AML-193 (cell line): ENCODE measurements at regions not wholly inside any gene's neighbourhood (a gene's known extent, or its start where the extent isn't known, plus 50 kb on each side); places are given as distances from the start of the nearest gene placed in this dataset.
"Not testable (repeated sequence)": the region's sequence is repeated elsewhere in the genome, so short reads cannot be mapped to it uniquely, and the experiment has no call there.

Source experiments
- DNase-seq, 2 experiments: peaks; one replicate each; lab custom pipeline; 2025; lab: John Stamatoyannopoulos, UW

DNA sequence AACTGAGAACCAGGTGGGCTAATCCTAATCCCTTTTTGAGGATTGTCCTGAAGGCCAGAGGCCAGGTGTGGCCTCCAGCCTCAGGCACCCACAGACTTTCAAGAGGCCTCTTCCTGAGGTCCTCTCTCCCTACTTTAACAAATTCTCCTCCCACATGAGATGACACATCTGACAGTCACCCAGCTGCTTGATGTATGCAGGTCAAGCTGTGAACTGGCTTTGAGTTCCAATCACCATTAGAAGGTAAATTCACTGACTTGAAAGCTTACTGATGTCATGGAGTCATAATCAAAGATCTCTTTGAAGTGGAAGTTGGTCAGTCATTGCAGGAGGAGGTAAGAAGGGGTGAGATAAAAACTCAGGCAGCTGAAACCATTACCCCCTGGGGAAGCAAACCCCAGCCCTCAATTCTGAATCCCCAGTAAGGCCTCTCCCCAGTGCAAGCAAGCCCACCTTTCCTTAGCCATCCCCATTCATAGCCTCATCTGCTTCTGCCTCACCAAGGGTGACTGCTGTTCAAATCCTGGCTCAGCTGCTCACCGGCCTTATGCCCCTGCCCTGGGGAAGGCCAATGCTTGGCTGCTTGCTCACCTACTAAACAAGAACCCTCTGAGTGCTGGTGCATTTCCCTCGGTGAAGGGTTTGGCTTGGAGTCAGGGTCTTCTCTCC lies 196.3 kb downstream of the BCL2L11 start:
- not testable (repeated sequence) for DNase-seq

DNA sequence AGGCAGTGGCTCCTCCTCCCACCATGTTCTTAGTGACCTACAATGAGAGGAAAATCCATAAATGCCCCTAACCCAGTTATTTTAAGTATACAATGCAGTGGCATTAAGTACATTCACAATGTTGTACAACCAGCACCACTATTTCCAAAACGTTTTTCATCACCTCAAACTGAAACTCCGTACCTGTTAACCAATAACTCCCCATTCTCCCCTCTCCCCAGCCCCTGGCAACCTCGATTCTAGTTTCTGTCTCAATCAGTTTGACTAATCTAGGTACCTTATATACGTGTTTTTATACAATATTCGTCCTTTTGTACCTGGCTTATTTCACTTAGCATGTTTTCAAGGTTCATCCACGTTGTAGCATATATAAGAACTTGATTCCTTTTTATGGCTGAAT lies 198.8 kb downstream of the BCL2L11 start:
- DNase-seq: not testable (repeated sequence)

DNA sequence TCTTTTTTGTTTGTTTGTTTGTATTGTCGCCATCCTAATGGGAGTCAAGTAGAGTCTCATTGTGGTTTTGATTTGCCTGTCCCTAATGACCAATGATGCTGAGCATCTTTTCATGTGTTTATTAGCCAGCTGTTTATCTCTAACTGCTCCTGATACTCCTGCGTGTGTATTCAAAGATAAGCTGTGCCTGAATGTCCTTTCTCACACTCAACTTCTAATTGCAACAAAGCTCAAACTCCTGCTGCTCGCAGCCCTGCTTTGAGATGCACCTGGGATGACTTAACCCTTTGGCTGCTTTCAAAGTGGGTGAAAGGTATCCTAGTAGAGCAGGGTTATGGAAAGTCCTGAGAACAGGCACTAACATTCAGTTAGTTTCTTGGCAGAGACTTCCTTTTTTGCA lies 199.6 kb downstream of the BCL2L11 start:
- not testable (repeated sequence) for DNase-seq

DNA sequence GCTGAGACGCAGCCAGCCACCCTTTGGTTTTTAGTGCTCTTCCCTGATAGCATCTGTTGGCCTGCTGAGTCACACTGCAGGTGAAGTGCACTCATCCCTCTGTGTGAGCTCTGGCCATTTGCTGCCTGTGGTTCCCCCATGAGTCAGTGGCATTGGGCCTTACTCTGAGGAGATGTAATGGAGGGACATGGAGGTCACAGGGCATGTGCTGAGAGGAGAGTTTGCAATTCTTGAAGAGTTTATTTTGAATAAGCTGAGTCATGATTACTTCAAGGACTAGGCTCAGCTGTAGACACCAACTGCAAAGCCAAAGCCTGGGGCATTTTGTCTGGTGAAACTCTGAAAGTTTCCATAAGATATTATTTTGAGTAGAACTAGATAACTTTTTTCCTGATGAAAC lies 200.3 kb downstream of the BCL2L11 start:
- not testable (repeated sequence) for DNase-seq

DNA sequence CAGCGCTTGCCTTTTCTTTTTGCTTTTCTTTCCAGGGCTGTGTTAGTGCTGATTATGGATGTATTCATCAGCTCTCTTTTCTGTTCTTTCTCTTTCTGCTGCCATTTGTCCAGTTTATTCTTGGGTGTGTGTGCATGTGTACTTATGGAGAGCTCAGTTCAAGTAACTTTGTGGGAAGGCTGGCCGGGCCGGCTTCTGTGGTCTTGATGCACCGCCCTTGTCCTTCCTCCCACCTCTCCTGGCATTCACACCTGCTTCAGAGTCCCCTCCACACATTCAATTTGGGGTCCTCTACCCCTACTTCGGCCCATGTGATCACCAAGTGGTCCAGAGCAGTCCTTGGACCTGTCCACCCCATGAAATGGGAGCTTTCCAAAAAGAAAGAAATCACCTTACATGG lies 202.7 kb downstream of the BCL2L11 start:
- not testable (repeated sequence) for DNase-seq

DNA sequence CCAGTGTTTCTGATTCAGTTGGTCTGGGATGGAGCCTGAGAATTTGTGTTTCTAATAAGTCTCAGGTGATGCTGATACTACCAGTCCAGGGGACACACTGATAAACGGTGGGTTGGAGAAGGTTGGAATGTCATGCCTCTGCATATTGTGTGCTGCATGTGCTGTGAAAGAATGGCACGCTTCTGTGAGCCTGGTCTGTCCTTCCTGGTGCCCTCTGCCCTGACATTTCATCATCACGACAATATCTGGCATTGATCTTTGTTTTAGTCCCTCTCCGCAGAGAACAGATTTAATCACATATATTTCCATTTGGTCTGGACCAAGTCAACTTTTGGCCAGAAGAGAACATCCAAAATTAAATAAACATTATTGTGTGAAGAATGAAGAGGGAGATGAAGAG lies 207.0 kb downstream of the BCL2L11 start:
- DNase-seq: not testable (repeated sequence)

DNA sequence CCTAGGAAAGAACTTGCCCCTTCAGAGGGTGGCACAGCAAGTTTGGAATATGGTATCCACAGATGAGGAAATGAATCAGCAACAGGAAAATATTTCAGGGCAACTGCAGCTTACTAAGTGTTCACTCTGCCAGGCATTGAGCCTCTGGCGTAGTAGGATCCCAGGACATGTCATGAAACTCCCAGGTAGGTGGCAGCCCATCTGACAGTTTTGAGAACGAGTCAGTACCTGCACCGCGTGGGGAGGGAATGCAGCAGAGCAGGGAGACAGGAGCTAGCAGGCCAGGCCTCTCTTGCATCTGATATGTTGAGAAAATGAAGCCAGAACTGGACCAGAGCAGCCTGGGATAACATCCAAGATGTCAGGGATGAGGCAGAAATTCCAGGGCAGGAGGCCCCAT lies 208.6 kb downstream of the BCL2L11 start:
- DNase-seq: not testable (repeated sequence)

DNA sequence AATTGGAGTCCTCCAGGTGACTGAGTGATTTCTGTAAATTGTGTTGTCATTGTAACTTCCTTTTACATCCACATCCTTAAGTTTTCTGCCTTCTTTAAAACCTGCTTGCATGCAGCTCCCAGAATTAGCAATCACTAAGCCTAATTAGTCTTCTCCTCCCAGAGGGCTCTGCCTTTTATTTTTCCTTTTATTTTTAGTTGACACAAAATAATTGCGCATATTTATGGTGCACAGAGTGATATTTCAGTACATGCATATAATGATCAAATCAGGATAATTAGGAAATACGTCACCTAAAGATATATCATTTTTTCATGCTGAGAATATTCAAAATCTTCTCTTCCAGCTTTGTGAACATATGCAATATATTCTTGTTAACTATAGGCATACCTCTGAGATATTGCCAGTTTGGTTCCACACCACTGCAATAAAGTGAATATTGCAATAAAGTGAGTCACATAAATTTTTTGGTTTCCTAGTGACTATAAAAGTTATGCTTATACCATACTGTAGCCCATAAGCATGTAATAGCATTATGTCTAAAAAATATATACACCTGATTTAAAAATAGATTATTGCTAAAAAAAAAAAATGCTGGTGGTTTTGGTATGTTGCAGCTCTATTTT lies 210.5 kb downstream of the BCL2L11 start:
- not testable (repeated sequence) for DNase-seq

DNA sequence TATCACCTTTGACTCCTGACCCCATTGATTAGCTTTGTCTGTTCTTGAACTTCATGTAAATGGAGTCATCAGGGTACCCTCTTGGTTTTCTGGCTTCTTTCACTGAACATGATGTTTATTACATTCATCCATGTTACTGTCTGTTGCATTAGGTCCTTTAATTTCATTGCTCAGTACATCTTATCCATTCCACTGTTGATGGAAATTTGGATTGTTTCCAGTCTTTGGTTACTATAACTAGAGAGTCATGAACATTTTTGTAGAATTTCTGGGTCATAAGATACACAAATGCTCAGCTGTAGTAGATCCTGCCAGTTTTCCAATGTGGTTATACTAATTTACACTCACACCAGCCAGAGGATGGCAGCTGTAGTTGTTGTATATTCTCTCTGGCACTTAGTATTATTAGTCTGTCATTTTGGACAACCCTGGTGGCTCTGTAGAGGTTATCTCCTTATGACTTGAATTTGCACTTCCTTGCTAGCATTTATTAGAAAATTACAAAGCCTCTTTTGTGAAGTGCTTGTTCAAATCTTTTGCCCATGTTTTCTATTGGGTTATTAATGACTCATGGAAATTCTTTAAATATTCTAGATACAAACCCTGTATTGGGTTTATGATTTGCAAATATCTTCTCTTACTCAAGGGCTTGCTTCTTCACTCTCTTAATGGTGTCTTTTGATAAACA lies 214.7 kb downstream of the BCL2L11 start:
- DNase-seq: not testable (repeated sequence)

DNA sequence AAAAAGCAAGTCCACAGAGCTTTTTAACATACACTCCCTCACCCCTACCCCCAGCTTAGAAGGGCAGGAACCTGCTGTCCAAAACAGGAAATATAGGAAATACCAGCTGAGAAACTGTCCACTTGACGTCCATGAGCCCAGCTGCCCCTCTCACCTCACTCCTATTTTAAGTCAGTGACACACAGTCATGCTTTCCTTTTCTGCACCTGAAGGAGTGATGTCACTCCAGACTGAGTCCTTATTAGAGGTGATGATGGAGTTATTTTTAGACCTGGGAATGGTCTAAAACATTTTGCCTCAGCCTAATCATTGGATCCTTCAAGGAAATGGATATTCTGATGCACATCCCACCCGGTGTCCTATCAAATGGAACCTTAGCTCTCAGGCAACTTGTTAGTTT lies 217.8 kb downstream of the BCL2L11 start:
- DNase-seq: not testable (repeated sequence)

DNA sequence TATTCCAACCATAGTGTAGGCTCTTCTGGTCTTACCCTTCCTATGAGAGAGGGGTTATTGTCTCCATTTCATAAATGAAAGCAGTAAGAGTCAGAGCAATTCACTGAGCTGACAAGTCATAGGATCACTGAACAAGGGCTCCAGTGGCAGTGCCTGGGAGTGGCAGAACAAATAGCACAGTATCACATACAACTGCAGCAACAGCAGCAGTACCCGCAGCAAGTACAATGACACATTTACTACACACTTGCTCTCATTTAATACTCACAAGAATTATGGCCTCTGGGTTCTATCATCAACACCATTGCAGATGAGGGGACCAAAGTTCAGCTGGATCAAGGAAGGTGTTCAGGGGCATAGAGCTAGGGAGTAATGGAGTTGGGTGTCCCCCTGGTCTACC lies 218.8 kb downstream of the BCL2L11 start:
- DNase-seq: not testable (repeated sequence)

DNA sequence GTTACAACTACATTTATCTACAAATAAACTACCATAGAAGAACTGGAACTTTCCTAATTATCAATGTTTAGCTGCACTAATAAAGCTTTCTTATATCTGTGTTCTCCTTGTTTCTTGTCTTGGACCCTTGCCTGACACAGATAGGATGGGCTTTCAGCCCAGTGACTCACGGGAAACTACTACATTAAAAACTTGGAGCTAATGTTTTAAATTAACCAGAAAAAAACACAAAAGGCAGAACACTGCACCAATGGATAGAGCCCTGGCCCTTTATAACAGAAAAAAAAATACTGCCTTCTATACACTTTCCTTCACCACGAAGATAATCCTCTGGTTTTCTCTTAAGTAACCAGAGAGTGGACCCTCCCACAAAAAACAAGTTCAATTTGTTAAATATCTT lies 223.9 kb downstream of the BCL2L11 start:
- not testable (repeated sequence) for DNase-seq

DNA sequence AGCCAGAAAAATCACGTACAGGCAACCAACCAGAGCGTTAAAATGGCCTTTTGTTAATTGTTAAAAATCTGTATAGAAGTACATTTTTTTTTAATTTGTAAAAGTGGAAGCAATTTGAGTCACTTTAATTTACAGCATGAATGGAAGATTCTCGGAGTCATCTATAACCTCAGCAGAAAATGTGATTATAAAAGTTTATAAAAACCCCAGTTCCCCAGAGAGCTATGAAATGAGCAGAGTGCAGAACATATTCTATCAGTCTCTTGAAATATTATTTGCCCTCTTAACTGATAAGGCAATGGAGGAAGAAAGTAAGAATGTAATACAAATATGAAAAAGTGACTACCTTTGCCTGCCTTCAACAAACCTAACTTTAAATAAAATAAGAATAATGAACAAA lies 224.7 kb downstream of the BCL2L11 start:
- DNase-seq: not testable (repeated sequence)

DNA sequence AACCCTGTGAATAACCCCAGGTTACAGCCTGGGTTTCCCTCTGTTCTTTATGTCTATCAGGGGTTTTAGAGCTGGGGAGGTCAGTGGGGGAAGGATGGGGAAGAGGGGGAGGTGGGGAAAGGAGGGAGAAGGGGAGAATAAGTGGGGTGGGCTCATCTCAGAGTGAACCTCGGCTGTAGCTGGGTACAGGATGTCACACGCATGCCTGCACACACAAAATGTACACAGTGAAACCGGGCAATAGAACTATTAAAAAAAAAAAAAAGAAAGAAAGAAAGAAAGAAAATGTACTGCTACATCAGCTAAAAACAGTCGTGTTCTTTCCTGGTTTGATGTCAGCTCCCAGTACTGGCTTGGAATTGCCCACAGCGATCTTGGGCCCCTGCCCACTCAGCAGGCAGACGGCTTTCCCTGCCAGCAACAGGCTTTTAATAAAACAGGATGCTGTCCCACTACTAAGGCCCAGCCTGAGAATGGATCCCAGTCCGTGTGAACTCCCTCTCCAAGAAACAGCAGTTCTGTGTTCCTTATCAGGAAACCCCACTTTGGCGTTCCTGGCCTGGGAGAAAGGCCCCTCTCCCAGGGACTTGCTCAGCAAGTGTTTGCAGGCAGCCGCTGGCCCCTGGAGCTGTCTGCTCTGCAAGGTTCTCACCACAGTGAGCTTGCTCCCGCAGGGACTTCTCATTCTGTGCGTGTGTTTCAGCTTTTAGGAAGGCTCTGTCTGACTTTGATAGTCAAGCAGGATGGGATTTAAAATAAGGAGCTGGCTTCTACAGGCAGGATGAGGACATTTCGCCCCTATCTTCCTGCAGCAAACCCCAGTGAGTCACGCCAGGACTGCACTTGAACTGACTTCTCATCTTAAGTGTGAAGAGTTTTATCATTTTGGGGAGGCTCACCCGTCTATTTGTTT lies 225.6 kb downstream of the BCL2L11 start:
- DNase-seq: not testable (repeated sequence)

DNA sequence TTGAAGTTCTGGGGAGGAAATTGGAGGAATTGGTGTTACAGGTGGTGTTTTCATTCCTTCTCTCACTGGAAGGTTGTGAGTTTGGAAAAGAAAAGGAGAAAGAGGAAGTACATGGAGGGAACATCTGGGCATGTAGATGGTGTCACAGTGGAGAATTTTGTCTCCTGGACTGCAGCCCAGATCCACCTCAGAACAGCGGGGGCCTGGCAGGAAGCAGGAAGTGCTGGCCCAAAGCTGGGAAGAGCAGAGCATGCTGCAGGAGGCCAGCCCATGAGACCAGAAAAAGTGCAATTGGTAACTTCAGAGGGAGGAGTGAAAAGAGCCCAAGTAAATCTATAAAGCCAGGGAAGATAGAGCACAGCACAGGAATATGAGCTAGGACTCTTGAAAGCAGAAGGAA lies 227.0 kb downstream of the BCL2L11 start:
- not testable (repeated sequence) for DNase-seq

DNA sequence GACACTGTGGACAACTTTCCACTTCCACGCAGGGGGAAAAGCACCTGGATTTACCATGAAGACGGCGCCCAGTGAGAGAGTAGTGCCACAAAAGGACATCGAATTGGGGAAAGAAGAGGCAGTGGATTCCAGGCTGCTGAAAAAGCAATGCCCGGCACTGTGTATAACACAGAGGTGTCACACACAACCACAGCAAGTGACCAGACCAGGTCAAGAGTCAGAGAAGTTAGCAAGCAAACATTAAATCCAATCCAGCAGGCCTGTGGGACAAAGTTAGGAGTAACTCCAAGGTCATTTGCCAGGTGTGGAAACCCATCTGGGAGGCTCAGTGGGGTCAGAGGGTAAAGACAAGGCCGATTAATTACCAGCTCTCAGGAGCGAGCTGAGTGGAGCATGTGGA lies 227.6 kb downstream of the BCL2L11 start:
- DNase-seq: not testable (repeated sequence)

DNA sequence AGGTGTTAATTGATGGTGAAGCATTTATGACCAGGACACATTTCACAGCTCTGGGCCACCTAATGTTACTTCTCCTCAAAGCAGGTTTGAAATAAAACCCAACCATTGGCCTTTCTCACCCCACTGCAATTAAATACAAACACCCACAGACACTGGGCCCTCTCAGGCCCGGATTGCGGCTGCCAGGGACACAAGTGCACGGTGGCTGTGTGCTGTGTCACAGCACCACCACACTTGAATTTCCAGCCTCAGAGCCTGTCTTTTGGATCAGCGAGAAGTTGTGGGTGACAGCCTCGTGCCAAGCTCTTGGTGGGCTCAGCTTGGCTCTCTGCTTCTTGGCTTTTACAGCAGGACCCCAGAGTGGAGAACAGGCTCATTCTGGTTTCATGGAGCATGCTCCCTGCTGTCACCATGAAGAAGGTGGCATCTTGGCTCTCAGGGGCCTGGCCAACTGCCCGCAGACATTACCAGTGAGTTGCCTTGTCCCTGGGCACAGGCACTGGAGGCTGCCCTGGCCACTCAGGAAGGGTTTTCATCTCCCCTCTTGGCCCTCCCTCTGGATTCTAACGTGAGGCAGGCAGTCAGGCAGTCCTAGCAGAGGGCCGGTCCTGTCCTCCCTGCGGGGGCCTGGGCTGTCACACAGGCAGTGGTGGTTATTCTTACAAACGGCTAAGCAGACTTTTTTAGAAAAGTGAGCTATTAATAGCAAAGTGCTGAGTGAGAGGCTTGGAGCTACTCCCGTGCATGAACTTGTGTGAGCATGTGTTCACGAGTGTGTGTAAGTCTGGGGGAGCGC lies 234.5 kb downstream of the BCL2L11 start:
- DNase-seq: not testable (repeated sequence)

DNA sequence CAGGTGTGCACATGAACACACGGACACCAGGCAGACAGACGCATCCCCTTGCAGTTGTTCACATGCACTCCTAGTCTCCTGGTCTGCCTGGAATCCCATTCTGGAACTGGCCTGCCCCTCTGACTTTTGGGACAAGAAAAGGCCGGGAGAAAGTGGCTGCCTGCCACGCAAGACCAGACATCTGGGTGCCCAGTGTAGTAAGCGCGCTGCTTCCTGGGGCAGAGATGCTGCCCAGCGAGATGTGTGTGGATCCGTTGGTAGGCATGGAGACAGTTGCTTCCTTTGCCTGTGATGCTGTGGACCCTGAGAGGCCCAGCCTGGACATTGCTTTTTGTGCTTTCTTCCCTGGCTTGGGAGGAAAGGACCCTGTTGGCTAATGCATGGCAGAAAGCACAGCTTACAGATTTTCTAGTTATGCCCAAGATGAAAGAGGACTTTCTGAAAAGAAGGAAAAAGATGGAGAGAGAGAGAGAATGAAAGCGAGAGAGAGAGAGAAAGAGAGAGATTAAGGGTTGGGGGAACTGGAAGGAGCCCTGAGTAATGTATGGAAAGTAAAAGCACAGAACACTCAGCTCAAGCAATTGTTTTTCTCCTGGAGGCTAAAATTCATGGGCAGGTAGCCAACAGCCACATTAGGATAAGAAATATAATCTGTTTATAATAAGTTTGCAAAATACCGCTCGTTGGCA lies 235.3 kb downstream of the BCL2L11 start:
- not testable (repeated sequence) for DNase-seq

DNA sequence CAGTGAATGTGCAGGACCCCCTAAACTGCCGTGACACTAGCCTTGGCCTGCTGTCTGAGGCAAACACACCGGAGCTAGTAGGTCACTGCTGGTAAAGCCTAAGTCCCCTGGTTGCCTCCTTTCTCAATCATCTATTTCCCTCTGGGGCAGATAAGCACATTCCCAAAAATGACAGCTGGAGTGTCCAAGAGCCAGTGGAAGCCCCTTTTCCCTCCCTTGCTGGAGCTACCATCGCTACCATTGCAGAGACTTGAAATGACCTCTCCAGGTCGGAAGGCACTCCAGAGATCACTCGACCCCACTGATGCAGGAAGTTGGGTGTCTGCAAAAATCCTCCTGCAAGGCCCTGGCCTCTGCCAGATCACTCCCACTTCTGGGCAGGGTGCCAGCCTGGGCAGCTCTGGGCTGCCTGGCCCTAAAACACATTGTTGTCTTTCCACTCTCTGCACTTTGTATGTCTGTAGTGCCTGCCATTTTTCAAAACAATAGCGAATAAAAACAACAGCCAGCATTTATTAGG lies 235.9 kb downstream of the BCL2L11 start:
- DNase-seq: not testable (repeated sequence)

DNA sequence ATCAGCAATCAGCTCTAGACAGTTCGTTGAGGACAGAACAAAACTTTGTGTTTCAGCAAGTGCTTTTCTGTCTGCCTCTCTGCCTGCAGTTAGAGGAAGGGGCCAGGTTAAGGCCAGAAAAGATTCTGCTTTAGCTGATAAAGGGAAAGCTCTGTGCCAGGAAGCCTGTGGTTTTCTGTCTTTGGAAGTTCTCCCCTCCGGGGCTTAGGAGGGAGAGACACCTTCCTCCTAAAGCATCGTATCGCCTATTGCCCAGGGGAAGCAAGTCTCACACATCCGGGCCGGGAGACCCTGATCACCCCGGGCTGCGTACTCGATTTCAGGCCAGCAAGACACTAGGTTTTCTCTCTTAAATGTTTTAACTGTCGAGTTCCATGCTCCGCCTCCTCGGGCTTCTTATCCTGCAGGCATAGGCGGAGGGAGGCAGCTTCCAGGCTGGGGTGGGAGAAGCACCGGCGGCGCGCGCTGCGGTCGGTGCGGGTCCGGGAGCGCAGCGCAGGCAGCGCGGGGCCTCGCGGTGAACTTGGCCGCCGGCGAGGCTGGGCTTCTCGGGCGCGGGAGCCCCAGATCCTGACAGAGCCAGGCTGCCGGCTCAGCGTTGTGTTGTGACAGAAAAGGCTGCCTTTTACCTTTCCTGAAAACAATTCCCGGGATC lies 245.4 kb downstream of the BCL2L11 start:
- DNase-seq: not testable (repeated sequence)
